ENCODE measurements at regions not wholly inside any gene's neighbourhood (a gene's known extent, or its start where the extent isn't known, plus 50 kb on each side); places are given as distances from the start of the nearest gene placed in this dataset.

- Histone ChIP-seq H3K4me1 (ENCODE audit: control insufficient read depth in 4 of 4, insufficient read depth in 4 of 4, low read length in 3 of 4) (no peaks in the 10 kb centered on the region), H3K4me3 (ENCODE audit: low read depth in 1 of 3, low read length in 3 of 3) (no peak overlapping the region), H3K27me3 (ENCODE audit: control insufficient read depth in 4 of 4, insufficient read depth in 4 of 4, low read length in 3 of 4) (peaks cover 0 to 6% (median 0%) of the 10 kb centered on the region in 4 donors), H3K9ac (ENCODE audit: low read depth in 1 of 2, low read length in 2 of 2) (no peak overlapping the region), H3K27ac (ENCODE audit: low read depth in 1 of 2, low read length in 2 of 2) (no peak overlapping the region), H3K36me3 (ENCODE audit: control insufficient read depth in 4 of 4, insufficient read depth in 3 of 4, low read depth in 1 of 4, low read length in 3 of 4) (no peaks in the 10 kb centered on the region), H3K9me3 (ENCODE audit: control insufficient read depth in 4 of 4, low read length in 3 of 4) (no peaks in the 10 kb centered on the region)
- no peak for TF ChIP-seq HNF4G (IDR thresholded peaks at IDR 0.05)
- TF ChIP-seq RAD21 (IDR thresholded peaks at IDR 0.05), result no peak
- TF ChIP-seq NR2F2 (IDR thresholded peaks at IDR 0.05), result no peak
- no peak for TF ChIP-seq EGR1 (IDR thresholded peaks at IDR 0.05; ENCODE audit: low read depth in 2 of 2)
- TF ChIP-seq MAX (IDR thresholded peaks at IDR 0.05), result no peak
- 79% methylated on average over 4 of the region's 4 CpGs for WGBS
- DNase-seq (ENCODE audit: low spot score), result no peak
Observed at GRCh38 chr5:152084476-152084875, 159.8 kb upstream of the GLRA1 start.

GRCh38 chr5:152083231-152083630 is 158.6 kb upstream of the GLRA1 start:
- no peak overlapping the region for H3K27ac ChIP-seq (ENCODE audit: low read depth in 1 of 2, low read length in 2 of 2)
- 64% methylated on average over 4 of the region's 4 CpGs for WGBS
- no peak for TF ChIP-seq TAF1 (conservative IDR thresholded peaks at IDR 0.05)
- no peak for TF ChIP-seq RXRA (IDR thresholded peaks at IDR 0.05)
- no peak for TF ChIP-seq REST (IDR thresholded peaks at IDR 0.05)
- no peak for TF ChIP-seq EGR1 (IDR thresholded peaks at IDR 0.05; ENCODE audit: low read depth in 2 of 2)
- no peak for TF ChIP-seq NR2F2 (IDR thresholded peaks at IDR 0.05)
- TF ChIP-seq FOXA2 (IDR thresholded peaks at IDR 0.05), result no peak
- no peak for TF ChIP-seq HNF4G (IDR thresholded peaks at IDR 0.05)
- TF ChIP-seq CTCF (IDR thresholded peaks at IDR 0.05; ENCODE audit: low read depth, low read length, missing input control), result no peak
- no peak for TF ChIP-seq JUND (IDR thresholded peaks at IDR 0.05)
- TF ChIP-seq YY1 (IDR thresholded peaks at IDR 0.05), result no peak
- TF ChIP-seq ATF3 (IDR thresholded peaks at IDR 0.05), result no peak
- TF ChIP-seq FOXA1 (IDR thresholded peaks at IDR 0.05), result no peak
- TF ChIP-seq SP1 (IDR thresholded peaks at IDR 0.05), result no peak
- no peak for TF ChIP-seq RAD21 (IDR thresholded peaks at IDR 0.05)
- no peak for TF ChIP-seq HNF4A (conservative IDR thresholded peaks at IDR 0.05)
- TF ChIP-seq ZBTB33 (IDR thresholded peaks at IDR 0.05), result no peak
- no peak for TF ChIP-seq GABPA (IDR thresholded peaks at IDR 0.05 in 1 of 2, conservative IDR thresholded peaks at IDR 0.05 in 1 of 2)
- TF ChIP-seq MAX (IDR thresholded peaks at IDR 0.05), result no peak
- no peaks in the 10 kb centered on the region for H3K36me3 ChIP-seq (ENCODE audit: control insufficient read depth in 4 of 4, insufficient read depth in 3 of 4, low read depth in 1 of 4, low read length in 3 of 4)
- no peak overlapping the region for H3K4me3 ChIP-seq (ENCODE audit: low read depth in 1 of 3, low read length in 3 of 3)
- H3K9me3 ChIP-seq (ENCODE audit: control insufficient read depth in 4 of 4, low read length in 3 of 4), result no peaks in the 10 kb centered on the region
- no peak overlapping the region for H3K9ac ChIP-seq (ENCODE audit: low read depth in 1 of 2, low read length in 2 of 2)
- no peak for DNase-seq (ENCODE audit: low spot score)
- peaks cover 0 to 6% (median 0%) of the 10 kb centered on the region in 4 donors for H3K27me3 ChIP-seq (ENCODE audit: control insufficient read depth in 4 of 4, insufficient read depth in 4 of 4, low read length in 3 of 4)
- no peaks in the 10 kb centered on the region for H3K4me1 ChIP-seq (ENCODE audit: control insufficient read depth in 4 of 4, insufficient read depth in 4 of 4, low read length in 3 of 4)

All from liver (tissue), 8 donors.